NB4 (cell line): ENCODE measurements at regions not wholly inside any gene's neighbourhood (a gene's known extent, or its start where the extent isn't known, plus 50 kb on each side); places are given as distances from the start of the nearest gene placed in this dataset.

Experiments
- DNase-seq: peaks from one replicate; pipeline ENCODE4 v3.0.0; 2010; ENCODE audit warnings: low read depth
- H3K4me3 ChIP-seq: one replicate; pipeline ENCODE4 v1.5.1; 2011; ENCODE audit warnings: mild to moderate bottlenecking, low read depth, low read length, moderate library complexity
- CTCF ChIP-seq: IDR thresholded peaks from one replicate; pipeline ENCODE4 v1.5.1; 2012; ENCODE audit warnings: low read depth, low read length
- MAX ChIP-seq: IDR thresholded peaks from 2 replicates; pipeline ENCODE4 v1.6.1; 2011; ENCODE audit warnings: low read depth, low read length
- MYC ChIP-seq: IDR thresholded peaks from 2 replicates; pipeline ENCODE4 v1.6.1; 2011; ENCODE audit warnings: low read depth, low read length
- POLR2A ChIP-seq: IDR thresholded peaks from 2 replicates; pipeline ENCODE4 v1.6.1; 2011; ENCODE audit warnings: mild to moderate bottlenecking; ENCODE audit not compliant: insufficient read length; ENCODE audit errors: extremely low read depth

GRCh38 chr6:78598966-78599365, 268.4 kb upstream of the IRAK1BP1 start:
- no peak overlapping the region for H3K4me3 ChIP-seq
- TF ChIP-seq CTCF (no peak), POLR2A (no peak), MYC (no peak), MAX (no peak)
- DNase-seq = no peak

DNA sequence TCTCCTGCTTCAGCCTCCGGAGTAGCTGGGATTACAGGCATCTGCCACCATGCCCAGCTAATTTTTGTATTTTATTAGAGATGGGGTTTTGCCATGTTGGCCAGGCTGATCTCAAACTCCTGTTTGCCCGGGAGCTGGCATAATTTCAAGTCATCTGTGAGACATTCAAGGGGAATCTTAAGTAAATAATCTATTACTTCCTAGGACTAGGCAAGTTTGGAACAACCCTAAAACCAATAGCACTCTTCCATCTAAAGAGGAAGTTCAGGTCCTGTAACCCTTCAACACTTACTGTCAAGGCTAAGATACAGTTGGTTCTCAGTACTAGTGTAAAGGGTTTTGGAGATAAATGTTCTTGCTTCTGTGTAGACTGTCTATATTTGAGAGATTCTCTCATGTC, 267.8 kb upstream of the IRAK1BP1 start:
- DNase-seq = no peak
- no peak for TF ChIP-seq MAX
- TF ChIP-seq MYC = no peak
- TF ChIP-seq CTCF = no peak
- TF ChIP-seq POLR2A = no peak
- H3K4me3 ChIP-seq = no peak overlapping the region

GRCh38 chr6:78605909-78606446, 261.4 kb upstream of the IRAK1BP1 start:
- no peak overlapping the region for H3K4me3 ChIP-seq
- TF ChIP-seq POLR2A (no peak), MAX (no peak), CTCF (no peak), MYC (no peak)

DNA sequence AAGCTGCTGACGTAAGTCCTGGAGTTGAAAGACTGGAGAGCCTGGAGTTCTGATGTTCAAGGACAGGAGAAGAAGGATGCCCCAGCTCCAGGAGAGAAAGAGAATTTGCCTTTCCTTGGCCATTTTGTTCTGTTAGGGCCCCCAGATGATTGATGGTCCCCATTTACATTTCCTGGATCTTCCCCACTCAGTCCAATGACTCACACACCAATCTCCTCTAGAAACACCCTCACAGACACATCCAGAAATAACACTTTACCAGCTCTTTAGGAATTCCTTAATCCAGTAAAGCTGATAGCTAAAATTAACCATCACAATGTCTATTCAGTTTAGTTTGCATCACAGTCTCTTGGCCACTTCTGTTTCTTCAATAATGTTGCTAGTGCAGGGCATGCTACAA, 260.2 kb upstream of the IRAK1BP1 start:
- TF ChIP-seq MAX (no peak), POLR2A (no peak)
- no peak for DNase-seq
- no peak overlapping the region for H3K4me3 ChIP-seq

More at GRCh38 chr6:78605909-78606446, 261.4 kb upstream of the IRAK1BP1 start:
- DNase-seq = no peak

- H3K4me3 ChIP-seq = no peak overlapping the region
- no peak for DNase-seq
- TF ChIP-seq POLR2A = no peak
- TF ChIP-seq MYC = no peak
- no peak for TF ChIP-seq CTCF
- TF ChIP-seq MAX = no peak
Measured at GRCh38 chr6:78611102-78611620, 256.2 kb upstream of the IRAK1BP1 start.

GRCh38 chr6:78611886-78612480, 255.4 kb upstream of the IRAK1BP1 start:
- peak; percentile 24 for DNase-seq
- no peak overlapping the region for H3K4me3 ChIP-seq
- no peak for TF ChIP-seq MYC
- no peak for TF ChIP-seq POLR2A
- TF ChIP-seq CTCF = peak; percentile 32
- no peak for TF ChIP-seq MAX
